HG03280 (cell line): ENCODE measurements at regions not wholly inside any gene's neighbourhood (a gene's known extent, or its start where the extent isn't known, plus 50 kb on each side); places are given as distances from the start of the nearest gene placed in this dataset.

ENCODE experiments used
- ATAC-seq: cut with Tn5 transposase; IDR thresholded peaks from one replicate; pipeline ENCODE4 v1.9.1; 2021; ENCODE audit warnings: mild to moderate bottlenecking, moderate library complexity; ENCODE audit not compliant: unreplicated experiment

- ATAC-seq = no peak
Measured at GRCh38 chr3:127356381-127356780, 68.5 kb upstream of the PRR20G start.

DNA sequence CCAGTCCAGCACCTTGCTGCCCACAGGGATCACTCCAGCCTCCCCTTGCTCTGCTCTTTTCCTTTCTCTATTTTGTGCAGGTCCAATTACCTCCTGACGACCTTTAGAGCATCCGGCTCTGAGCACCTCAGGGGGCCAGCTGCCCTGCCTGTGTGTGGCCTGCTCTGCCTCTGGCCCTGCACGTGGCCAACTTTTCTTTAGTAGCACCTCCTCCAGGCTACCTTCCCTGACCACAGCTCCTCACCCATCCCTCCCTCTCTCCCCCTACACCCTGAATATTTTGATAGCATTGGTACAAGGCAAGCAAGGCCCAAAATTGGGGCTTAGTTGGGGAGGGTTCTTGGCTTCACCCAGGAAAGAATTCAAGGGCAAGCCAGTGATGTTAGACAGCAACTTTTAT, 66.9 kb upstream of the PRR20G start:
- no peak for ATAC-seq

DNA sequence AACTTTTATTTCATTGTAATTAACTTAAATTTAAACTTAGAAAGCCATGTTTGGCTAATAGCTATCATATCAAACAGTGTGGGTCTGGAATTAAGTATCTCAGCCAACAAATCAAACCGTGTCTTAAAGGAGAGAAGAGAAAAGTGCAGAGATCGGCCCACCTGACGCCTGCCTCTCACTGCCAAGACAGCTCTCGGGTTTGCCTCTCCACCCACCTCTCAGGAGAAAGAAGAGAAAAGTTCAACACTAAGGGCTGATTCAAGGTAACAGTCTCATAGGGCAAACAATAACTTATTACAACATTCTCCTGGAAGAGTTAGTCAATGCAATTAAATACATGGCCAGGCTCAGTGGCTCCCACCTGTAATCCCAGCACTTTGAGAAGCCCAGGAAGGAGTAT, 64.8 kb upstream of the PRR20G start:
- no peak for ATAC-seq

DNA sequence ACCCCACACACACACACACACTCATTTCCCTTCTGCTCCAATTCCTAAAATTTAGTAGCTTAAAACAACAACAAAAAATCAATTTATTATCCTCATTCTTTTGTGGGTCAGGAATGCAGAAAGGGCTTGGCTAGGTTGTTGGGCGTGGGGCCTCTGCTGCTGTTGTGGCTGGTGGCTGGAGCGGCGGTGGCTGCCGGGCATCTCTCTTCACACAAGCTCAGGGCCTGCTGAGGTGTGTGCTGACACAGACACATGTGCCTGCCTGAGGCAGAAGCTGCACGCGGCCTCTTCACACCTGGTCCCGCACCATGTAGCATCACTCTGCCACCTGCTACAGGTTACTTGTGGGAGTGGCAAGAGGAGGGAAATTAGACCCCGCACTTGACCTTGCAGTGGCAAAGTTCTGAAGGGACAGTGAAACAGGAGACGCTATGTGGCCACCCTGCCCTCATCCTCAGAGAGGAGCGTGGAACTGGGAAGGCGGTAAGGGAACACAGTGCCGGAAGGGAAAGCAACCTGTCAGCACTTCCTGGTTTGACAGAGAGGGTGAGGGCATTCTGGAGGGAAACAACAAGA, 64.0 kb upstream of the PRR20G start:
- ATAC-seq = no peak

- no peak for ATAC-seq
Measured at GRCh38 chr3:127351321-127351720, 63.5 kb upstream of the PRR20G start.

GRCh38 chr3:127350172-127351050, 62.6 kb upstream of the PRR20G start:
- no peak for ATAC-seq

DNA sequence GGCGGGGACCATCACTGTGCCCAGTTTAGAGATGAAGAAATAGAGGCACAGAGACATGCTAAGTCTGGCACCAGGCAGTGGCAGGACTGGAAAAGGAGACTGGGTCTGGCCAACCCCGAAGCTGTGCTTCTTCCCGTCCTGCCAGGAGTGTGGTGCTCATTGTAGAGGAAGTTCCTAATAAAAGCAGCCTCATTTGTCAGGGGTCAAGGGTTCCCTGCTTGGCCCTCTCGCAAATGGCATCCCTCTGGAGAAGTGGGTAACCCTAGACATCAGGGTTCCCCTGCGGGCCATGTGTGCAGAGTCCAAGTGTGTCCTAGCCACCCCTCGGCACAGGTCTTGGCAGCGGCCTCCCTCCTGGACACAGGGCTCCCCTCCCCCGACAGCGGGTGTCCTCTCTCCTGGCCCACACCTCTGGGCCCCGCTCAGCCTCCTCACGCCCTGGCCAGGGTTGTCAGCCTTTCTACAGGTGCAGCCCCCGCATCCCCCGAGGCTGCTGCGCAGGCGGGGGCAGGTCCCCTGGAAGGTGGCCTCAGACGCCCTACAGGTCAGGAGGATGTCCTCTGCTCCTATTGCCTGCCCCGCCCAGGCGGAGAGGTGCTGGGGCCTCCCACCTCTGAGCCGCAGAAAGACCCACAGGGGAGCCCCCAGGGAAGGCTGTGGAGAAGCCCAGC, 61.8 kb upstream of the PRR20G start:
- no peak for ATAC-seq

DNA sequence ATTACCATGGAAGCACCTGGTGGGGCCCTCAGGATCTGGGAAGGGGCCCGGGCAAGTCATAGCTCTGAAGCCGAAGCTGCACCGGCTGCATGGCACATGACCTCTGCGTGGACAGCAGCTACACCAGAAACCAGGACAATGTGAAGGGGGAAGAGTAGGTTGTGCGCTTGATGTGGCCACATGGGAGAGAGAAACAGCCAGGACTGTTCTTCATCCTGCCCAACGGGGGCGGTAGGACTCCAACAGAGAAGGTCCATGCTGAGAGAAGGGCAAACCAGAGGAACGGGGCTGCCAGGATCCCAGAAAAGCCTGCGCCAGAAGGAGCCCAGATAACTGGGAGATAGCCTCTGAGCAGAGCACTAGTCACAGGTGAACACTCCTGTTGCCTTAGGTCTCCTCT, 54.9 kb upstream of the PRR20G start:
- ATAC-seq = no peak

DNA sequence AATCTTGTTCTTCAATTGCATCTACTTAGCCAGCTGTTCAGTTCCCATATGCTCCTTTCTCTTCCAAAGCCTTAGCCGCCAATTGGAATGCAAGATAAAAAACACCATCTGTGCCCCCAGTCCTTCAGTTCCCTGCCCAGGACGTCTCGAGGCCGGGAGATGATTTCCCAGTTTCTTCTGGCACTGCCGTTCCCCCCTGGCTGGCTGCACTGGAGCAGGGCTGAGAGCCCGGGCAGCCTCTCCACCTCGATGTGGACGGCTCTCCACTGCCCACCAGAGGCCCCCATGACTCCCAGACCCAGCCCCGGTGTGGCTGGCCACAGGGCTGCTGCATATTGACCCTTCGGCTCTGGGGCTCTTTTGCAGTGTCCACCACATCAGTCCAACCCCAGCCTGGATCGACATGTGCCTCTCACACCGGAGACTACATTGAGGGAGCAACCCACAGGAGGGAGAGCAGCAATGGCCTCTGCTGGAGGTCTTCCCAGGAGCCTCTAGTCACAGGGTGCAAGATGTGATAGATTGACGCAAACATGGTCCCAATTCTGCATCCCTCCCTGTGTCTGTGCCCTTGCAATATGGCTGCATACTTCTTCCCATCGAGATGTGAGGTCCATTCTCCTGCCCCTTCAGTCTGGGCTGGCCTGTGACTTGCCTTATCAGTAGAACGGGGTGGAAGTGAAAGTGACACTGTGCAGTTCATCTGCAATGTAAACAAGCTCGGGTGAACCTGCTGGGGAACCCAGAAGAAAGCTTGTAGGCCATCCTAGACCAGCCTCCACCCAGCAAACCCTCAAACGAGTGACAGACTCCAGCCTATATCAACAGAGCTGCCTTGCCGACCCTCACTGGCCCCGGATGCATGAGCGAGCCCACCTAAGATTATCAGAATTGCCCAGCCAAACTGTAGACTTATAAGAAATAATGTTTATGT, 52.3 kb upstream of the PRR20G start:
- ATAC-seq = no peak

DNA sequence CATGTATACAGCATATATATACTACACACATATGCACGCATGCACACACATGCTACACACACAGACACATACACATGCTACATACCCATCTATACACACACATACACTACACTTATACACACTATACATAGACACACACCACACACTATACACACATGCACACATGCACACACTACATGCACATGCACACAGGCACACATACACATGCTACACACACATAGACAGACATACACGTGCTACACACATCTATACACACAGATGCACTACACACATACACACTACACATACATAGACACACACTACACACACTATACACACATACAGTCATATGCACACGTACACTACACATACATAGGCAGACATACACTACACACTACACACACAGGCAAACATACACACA, 51.2 kb upstream of the PRR20G start:
- ATAC-seq = no peak

DNA sequence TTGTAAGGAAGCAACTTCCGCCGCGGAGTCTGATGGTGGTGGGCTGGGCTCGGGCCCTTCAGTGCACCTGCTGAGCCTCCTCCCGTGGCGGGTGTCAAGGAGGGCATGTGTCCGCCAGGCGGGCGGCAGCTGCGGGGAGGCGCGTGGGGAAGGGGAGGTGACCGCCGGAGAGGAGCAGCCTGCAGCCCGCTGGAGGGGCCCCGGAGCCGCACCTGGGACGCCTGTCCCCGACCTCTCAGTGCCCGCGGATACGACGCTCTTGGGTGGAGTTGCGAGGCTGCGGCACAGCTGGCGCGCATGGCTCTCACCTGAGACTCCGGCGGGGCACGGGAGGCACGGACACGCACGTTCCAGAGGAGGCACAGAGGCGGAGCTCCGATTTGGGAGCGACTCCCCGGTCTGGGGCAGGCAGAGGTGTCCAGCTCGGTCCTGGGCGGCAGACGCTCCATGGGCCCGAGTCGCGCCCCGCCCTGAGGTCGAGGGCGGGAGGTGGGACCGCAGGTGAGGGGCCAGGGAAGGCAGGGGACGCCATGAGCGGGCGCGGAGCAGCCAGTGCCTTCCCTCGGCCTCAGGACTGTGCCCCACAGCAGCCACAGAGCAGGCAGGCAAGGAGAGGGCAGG, 50.2 kb upstream of the PRR20G start:
- no peak for ATAC-seq
